GM13976 (cell line): ENCODE measurements at regions not wholly inside any gene's neighbourhood (a gene's known extent, or its start where the extent isn't known, plus 50 kb on each side); places are given as distances from the start of the nearest gene placed in this dataset.
"Not testable (repeated sequence)": the region's sequence is repeated elsewhere in the genome, so short reads cannot be mapped to it uniquely, and the experiment has no call there.

ENCODE experiments used
- DNase-seq: peaks from one replicate; pipeline ENCODE4 v3.0.0; 2012; ENCODE audit warnings: low spot score
- in situ Hi-C: fragments of 300-500 bp; cut with MboI; formaldehyde crosslinking; loops from one replicate; pipeline ENCODE4 v1.12.0; 2022; ENCODE audit warnings: low sequenced_read_pairs, mixed read lengths, inconsistent platforms; ENCODE audit not compliant: unreplicated experiment
- TF ChIP-seq, protein P1 (sequence below): IDR thresholded peaks from 2 replicates; pipeline ENCODE4 v1.5.1; 2012; ENCODE audit warnings: borderline replicate concordance, mild to moderate bottlenecking; ENCODE audit not compliant: insufficient read depth; ENCODE audit errors: extremely low read depth, missing control alignments, control extremely low read depth

DNA sequence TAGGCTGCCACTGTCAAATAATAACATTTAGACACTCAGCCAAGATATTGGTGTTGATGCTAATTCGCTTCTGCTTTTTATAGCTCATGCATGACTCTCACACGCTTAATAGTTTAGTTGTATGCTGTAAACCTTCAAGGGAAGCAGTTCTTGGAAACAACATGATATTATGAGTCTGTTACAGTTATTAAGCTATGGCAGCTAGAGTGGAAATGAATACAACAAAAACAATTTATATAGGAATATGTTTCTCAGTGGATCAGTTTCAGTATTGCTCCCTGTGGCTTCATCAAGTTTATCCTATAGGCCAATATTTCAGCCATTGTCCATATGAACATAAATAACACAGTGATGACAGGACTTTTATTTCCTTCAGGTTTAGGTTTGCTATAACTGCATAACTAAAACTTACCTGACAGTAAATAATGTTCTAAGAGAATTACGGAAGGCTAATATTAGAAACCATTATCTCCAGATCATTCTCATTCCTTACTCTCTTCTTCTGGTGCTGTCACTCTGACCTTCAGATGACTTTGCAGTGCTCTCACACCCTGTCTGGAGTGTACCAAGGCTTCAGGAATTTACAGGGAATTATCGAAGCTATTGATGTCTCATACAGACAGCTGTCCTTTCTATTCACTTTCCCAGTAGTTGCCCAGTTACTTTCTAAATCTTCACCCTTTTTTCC, 555.0 kb downstream of the ANKRD50 start:
- in situ Hi-C loops: no loop called here
- TF ChIP-seq, protein P1, sequence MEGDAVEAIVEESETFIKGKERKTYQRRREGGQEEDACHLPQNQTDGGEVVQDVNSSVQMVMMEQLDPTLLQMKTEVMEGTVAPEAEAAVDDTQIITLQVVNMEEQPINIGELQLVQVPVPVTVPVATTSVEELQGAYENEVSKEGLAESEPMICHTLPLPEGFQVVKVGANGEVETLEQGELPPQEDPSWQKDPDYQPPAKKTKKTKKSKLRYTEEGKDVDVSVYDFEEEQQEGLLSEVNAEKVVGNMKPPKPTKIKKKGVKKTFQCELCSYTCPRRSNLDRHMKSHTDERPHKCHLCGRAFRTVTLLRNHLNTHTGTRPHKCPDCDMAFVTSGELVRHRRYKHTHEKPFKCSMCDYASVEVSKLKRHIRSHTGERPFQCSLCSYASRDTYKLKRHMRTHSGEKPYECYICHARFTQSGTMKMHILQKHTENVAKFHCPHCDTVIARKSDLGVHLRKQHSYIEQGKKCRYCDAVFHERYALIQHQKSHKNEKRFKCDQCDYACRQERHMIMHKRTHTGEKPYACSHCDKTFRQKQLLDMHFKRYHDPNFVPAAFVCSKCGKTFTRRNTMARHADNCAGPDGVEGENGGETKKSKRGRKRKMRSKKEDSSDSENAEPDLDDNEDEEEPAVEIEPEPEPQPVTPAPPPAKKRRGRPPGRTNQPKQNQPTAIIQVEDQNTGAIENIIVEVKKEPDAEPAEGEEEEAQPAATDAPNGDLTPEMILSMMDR: no peak
- no peak for DNase-seq

DNA sequence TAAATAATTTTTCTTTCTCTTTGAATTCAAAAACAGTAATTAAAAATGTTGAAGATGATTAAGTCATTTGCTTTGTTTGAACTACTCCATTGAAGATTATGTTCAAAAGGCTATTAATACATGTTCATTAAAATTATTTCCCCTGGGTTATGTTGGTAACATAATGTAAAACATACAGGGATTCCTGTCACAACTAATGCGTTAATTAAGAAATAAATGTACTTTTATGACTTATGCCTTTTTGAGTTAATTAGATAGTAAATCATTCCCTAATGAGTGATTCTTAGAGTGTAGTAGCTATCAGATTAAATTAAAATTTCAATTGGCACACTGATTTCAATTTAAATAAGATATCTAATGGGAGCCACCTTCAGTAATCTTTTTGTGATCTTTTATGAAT, 549.1 kb downstream of the ANKRD50 start:
- no peak for DNase-seq
- TF ChIP-seq, protein P1: no peak
- in situ Hi-C loops: no loop called here

DNA sequence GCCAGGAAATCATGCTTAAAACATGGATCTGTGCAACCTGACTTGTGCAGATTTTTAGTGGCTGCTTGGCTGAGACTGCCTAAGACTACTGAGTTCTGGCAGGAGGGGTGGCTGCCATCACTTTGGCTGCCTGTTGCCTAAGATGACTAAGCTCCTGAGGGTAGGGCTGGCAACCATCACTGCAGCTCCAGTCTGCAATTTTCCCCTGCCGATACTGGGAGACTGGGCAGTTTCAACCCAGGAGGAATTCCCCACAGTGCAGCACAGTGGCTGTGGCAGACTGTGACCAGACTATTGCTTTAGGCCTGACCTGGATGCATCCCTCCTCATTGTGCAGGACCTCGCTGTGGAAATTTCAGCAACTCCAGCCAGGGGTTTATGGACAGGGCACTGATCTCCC, 544.9 kb downstream of the ANKRD50 start:
- DNase-seq: no peak
- in situ Hi-C loops: no loop called here
- TF ChIP-seq, protein P1: no peak

DNA sequence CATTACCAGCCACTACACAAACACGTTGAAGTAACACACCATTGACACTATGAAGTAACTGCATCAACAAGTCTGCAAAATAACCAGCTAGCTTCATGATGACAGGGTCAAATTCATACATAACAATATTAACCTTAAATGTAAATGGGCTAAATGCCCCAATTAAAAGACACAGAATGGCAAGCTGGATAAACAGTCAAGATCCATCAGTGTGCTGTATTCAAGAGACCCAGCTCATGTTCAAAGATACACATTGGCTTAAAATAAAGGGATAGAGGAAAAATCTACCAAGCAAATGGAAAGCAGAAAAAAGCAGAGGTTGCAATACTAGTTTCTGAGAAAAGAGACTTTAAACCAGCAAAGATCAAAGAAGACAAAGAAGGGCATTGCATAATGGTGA, 543.0 kb downstream of the ANKRD50 start:
- in situ Hi-C loops, DNase-seq: not testable (repeated sequence)

DNA sequence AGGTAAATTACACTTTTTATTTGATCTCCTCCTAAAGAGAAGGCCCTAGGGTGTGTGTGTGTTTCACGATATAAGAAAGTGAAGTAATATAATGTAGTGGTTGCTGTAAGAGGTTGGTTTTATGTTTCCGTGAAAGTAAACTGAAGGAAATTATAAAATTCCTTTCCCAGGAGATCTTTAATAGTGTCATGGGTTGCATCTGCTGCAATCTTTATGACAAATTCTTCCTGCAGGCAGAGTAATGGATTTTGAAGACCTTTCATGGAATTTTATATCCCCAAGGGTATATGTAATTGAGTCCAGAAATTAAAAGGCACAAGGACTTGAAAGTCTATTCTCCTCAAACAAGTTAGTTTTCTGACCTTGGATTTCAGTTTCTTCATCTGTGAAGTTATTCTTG, 538.6 kb downstream of the ANKRD50 start:
- in situ Hi-C loops: no loop called here
- TF ChIP-seq, protein P1: no peak
- no peak for DNase-seq

DNA sequence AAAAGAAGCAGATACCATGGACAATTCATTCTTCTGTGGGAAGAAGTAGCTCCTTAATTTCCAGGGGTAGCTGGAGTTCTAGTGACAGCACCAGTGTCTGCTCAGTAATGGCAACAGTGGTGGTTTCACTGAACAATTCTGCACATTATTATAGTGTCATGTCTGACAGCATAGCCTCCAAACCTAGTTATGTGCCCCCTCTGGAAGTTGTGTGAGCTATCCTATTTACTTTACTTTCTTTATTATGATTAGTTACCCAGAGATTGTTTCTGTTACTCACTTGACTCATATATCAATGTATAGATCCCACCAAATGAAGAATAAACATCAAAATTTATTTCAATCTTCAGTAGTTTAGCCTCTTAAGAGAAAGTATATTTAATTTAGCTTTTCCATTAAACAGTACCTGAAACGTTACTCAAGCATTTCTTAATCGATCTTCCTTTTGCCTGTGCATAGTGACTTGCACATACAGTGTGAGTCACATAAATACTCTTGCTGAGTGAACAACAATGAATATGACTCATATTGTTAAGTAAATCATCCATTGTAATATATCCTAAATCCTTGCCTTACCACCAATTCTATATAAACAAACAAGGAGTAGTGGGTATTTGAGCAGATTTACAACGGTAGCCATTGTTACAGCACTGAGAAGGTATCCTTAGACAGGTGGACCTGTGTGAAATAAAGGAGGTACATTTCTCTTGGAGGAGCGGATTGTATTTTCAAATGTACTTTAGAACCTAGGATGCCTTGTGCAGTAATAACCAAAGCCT, 534.7 kb downstream of the ANKRD50 start:
- in situ Hi-C loops: no loop called here
- no peak for DNase-seq
- TF ChIP-seq, protein P1: no peak

DNA sequence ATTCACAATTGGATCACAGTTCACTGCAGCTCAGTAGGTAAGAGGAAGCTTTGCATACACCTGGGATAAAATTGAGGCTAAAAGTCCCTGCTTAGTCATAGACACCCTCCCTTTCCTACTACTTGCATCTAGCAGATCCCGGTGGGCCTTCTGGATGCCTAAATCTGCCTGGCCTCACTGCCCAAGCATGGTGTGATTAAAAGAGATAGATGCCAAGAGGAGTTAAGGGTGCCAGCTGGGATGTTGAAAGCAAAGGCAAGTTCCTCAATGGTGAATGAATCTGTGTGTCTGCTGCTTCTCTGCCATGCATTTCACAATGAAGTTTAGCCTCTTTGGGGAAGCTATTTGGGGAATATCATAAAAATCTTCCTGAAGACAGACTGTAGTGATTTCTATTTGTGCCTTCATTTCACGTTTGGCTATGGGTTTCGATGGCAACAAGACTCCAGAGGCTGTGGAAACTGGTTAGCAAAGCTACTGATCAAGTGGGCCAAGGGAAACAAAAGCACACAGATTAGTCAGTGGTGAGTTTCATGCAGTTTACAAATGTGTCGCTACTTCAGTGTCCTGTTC, 534.0 kb downstream of the ANKRD50 start:
- TF ChIP-seq, protein P1: no peak
- DNase-seq: no peak
- in situ Hi-C loops: no loop called here
